GM18873 (cell line): ENCODE measurements at regions not wholly inside any gene's neighbourhood (a gene's known extent, or its start where the extent isn't known, plus 50 kb on each side); places are given as distances from the start of the nearest gene placed in this dataset.

ENCODE experiments used
- ATAC-seq: cut with Tn5 transposase; IDR thresholded peaks from one replicate; pipeline ENCODE4 v1.9.1; 2021; ENCODE audit warnings: mild to moderate bottlenecking, moderate library complexity, moderate number of reproducible peaks; ENCODE audit not compliant: unreplicated experiment, low FRiP score

- no peak for ATAC-seq
Measured at GRCh38 chr4:14264437-14264836, 636.9 kb upstream of the BOD1L1 start.

- no peak for ATAC-seq
Measured at GRCh38 chr4:14265651-14266050, 638.1 kb upstream of the BOD1L1 start.

- ATAC-seq = no peak
Measured at GRCh38 chr4:14267373-14268060, 640.0 kb upstream of the BOD1L1 start.

GRCh38 chr4:14269824-14270223 is 642.3 kb upstream of the BOD1L1 start:
- ATAC-seq = peak; percentile 58

GRCh38 chr4:14272206-14272605 is 644.7 kb upstream of the BOD1L1 start:
- no peak for ATAC-seq

GRCh38 chr4:14277505-14277904 is 650.0 kb upstream of the BOD1L1 start:
- no peak for ATAC-seq

- no peak for ATAC-seq
Measured at GRCh38 chr4:14280567-14280966, 653.0 kb upstream of the BOD1L1 start.

GRCh38 chr4:14284578-14284977 is 657.1 kb upstream of the BOD1L1 start:
- ATAC-seq = no peak

GRCh38 chr4:14289708-14290107 is 662.2 kb upstream of the BOD1L1 start:
- ATAC-seq = no peak

GRCh38 chr4:14293582-14293981 is 666.1 kb upstream of the BOD1L1 start:
- no peak for ATAC-seq

- ATAC-seq = no peak
Measured at GRCh38 chr4:14294611-14295010, 667.1 kb upstream of the BOD1L1 start.

GRCh38 chr4:14299166-14299565 is 671.6 kb upstream of the BOD1L1 start:
- ATAC-seq = no peak

- ATAC-seq = no peak
Measured at GRCh38 chr4:14302021-14302420, 674.5 kb upstream of the BOD1L1 start.

- ATAC-seq = no peak
Measured at GRCh38 chr4:14303856-14304255, 676.3 kb upstream of the BOD1L1 start.

- no peak for ATAC-seq
Measured at GRCh38 chr4:14308229-14308651, 680.7 kb upstream of the BOD1L1 start.

- no peak for ATAC-seq
Measured at GRCh38 chr4:14309431-14309830, 681.9 kb upstream of the BOD1L1 start.

GRCh38 chr4:14313757-14314156 is 686.2 kb upstream of the BOD1L1 start:
- ATAC-seq = no peak

- ATAC-seq = no peak
Measured at GRCh38 chr4:14315129-14315528, 687.2 kb upstream of the CPEB2 start.

GRCh38 chr4:14317351-14317750 is 684.9 kb upstream of the CPEB2 start:
- no peak for ATAC-seq

GRCh38 chr4:14318671-14319070 is 683.6 kb upstream of the CPEB2 start:
- ATAC-seq = no peak

GRCh38 chr4:14321723-14322122 is 680.6 kb upstream of the CPEB2 start:
- ATAC-seq = no peak

- no peak for ATAC-seq
Measured at GRCh38 chr4:14323191-14323590, 679.1 kb upstream of the CPEB2 start.

GRCh38 chr4:14329228-14329627 is 673.1 kb upstream of the CPEB2 start:
- ATAC-seq = no peak
